ENCODE measurements at regions not wholly inside any gene's neighbourhood (a gene's known extent, or its start where the extent isn't known, plus 50 kb on each side); places are given as distances from the start of the nearest gene placed in this dataset.

DNA sequence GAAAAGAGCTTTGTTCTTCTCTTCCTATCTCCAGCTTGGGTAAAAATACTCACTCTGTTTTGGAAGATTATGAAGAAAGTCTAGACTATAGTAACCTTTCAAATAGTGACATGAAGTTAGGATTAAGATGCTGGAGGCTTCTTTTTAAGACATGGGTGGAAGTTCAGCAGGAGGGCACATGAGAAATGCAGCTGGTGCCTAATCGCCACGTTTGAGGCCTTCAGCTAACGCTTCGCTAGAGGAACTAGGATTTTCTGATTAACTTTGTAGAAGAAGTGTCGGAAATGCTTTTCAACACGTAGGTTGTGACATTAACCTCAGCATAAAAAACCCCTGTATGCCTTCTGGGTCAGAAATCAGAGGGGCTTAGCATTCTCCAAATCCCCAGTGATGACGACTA lies 348.1 kb upstream of the MAP3K7 start:
- ChIA-PET CTCF (no interaction called here), POLR2A (ENCODE audit: low non-redundant PET) (no interaction called here)
- intact Hi-C loops (cut with micrococcal nuclease; ENCODE audit: unreplicated experiment): no loop called here
- TF ChIP-seq CTCF (conservative IDR thresholded peaks at IDR 0.05; ENCODE audit: low read depth, low read length) (no peak), EZH2 (IDR thresholded peaks at IDR 0.05; ENCODE audit: borderline replicate concordance, low read depth, low read length, poor library complexity, severe bottlenecking) (no peak)
- Histone ChIP-seq H3K36me3 (ENCODE audit: insufficient read depth, low read length, poor library complexity, severe bottlenecking) (no peaks in the 10 kb centered on the region), H3K27ac (ENCODE audit: low read depth, low read length, poor library complexity, severe bottlenecking) (no peak overlapping the region), H3K27me3 (replicated peaks; ENCODE audit: insufficient read depth, low read depth, low read length, poor library complexity) (no peaks in the 10 kb centered on the region), H3K9me3 (ENCODE audit: low read depth, low read length, poor library complexity, severe bottlenecking) (no peaks in the 10 kb centered on the region), H3K4me3 (ENCODE audit: low read depth, low read length, poor library complexity, severe bottlenecking) (no peak overlapping the region), H3K4me1 (ENCODE audit: insufficient read depth, low read length, poor library complexity, severe bottlenecking) (no peaks in the 10 kb centered on the region)
- no TSS peak for BruUV-seq (replicated peaks)
- no peak for DNase-seq (ENCODE audit: low spot score)

GRCh38 chr6:90934081-90934480 lies 347.2 kb upstream of the MAP3K7 start:
- BruUV-seq (replicated peaks): no TSS peak
- Histone ChIP-seq H3K9me3 (ENCODE audit: low read depth, low read length, poor library complexity, severe bottlenecking) (no peaks in the 10 kb centered on the region), H3K27ac (ENCODE audit: low read depth, low read length, poor library complexity, severe bottlenecking) (no peak overlapping the region), H3K27me3 (replicated peaks; ENCODE audit: insufficient read depth, low read depth, low read length, poor library complexity) (peaks cover 5% of the 10 kb centered on the region), H3K4me3 (ENCODE audit: low read depth, low read length, poor library complexity, severe bottlenecking) (no peak overlapping the region), H3K36me3 (ENCODE audit: insufficient read depth, low read length, poor library complexity, severe bottlenecking) (no peaks in the 10 kb centered on the region), H3K4me1 (ENCODE audit: insufficient read depth, low read length, poor library complexity, severe bottlenecking) (no peaks in the 10 kb centered on the region)
- DNase-seq (ENCODE audit: low spot score): no peak
- ChIA-PET CTCF (no interaction called here), POLR2A (ENCODE audit: low non-redundant PET) (no interaction called here)
- TF ChIP-seq CTCF (conservative IDR thresholded peaks at IDR 0.05; ENCODE audit: low read depth, low read length): no peak
- no peak for TF ChIP-seq EZH2 (IDR thresholded peaks at IDR 0.05; ENCODE audit: borderline replicate concordance, low read depth, low read length, poor library complexity, severe bottlenecking)
- intact Hi-C loops (cut with micrococcal nuclease; ENCODE audit: unreplicated experiment): no loop called here

GRCh38 chr6:90932351-90932750 lies 345.5 kb upstream of the MAP3K7 start:
- Histone ChIP-seq H3K27me3 (replicated peaks; ENCODE audit: insufficient read depth, low read depth, low read length, poor library complexity) (peaks cover 5% of the 10 kb centered on the region), H3K4me3 (ENCODE audit: low read depth, low read length, poor library complexity, severe bottlenecking) (no peak overlapping the region), H3K36me3 (ENCODE audit: insufficient read depth, low read length, poor library complexity, severe bottlenecking) (no peaks in the 10 kb centered on the region), H3K27ac (ENCODE audit: low read depth, low read length, poor library complexity, severe bottlenecking) (no peak overlapping the region), H3K4me1 (ENCODE audit: insufficient read depth, low read length, poor library complexity, severe bottlenecking) (no peaks in the 10 kb centered on the region), H3K9me3 (ENCODE audit: low read depth, low read length, poor library complexity, severe bottlenecking) (no peaks in the 10 kb centered on the region)
- ChIA-PET CTCF (no interaction called here), POLR2A (ENCODE audit: low non-redundant PET) (no interaction called here)
- intact Hi-C loops (cut with micrococcal nuclease; ENCODE audit: unreplicated experiment): no loop called here
- TF ChIP-seq CTCF (conservative IDR thresholded peaks at IDR 0.05; ENCODE audit: low read depth, low read length): no peak
- no peak for TF ChIP-seq EZH2 (IDR thresholded peaks at IDR 0.05; ENCODE audit: borderline replicate concordance, low read depth, low read length, poor library complexity, severe bottlenecking)
- no TSS peak for BruUV-seq (replicated peaks)
- DNase-seq (ENCODE audit: low spot score): no peak

Measured in A673 (cell line).